ENCODE measurements at regions not wholly inside any gene's neighbourhood (a gene's known extent, or its start where the extent isn't known, plus 50 kb on each side); places are given as distances from the start of the nearest gene placed in this dataset.

- Mint-ChIP-seq H3K4me3 (no peak overlapping the region), H3K27ac (no peak overlapping the region), H3K4me1 (no peaks in the 10 kb centered on the region), H3K27me3 (ENCODE audit: low read depth) (no peaks in the 10 kb centered on the region), H3K36me3 (no peaks in the 10 kb centered on the region), H3K9me3 (peaks cover 43% of the 10 kb centered on the region)
- CTCF ChIA-PET: no interaction called here
- POLR2A ChIA-PET: no interaction called here
- TF ChIP-seq MYBL2 (CRISPR knock-in tag; IDR thresholded peaks at IDR 0.05) (no peak), ELF4 (CRISPR knock-in tag; IDR thresholded peaks at IDR 0.05; ENCODE audit: low read depth) (no peak), MXD4 (CRISPR knock-in tag; IDR thresholded peaks at IDR 0.05; ENCODE audit: borderline replicate concordance) (no peak), ZNF416 (CRISPR knock-in tag; IDR thresholded peaks at IDR 0.05) (no peak), TEAD4 (CRISPR knock-in tag; IDR thresholded peaks at IDR 0.05) (no peak)
- TF ChIP-seq, protein P1, sequence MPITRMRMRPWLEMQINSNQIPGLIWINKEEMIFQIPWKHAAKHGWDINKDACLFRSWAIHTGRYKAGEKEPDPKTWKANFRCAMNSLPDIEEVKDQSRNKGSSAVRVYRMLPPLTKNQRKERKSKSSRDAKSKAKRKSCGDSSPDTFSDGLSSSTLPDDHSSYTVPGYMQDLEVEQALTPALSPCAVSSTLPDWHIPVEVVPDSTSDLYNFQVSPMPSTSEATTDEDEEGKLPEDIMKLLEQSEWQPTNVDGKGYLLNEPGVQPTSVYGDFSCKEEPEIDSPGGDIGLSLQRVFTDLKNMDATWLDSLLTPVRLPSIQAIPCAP (CRISPR knock-in tag; IDR thresholded peaks at IDR 0.05): no peak
- TF ChIP-seq, protein P2, sequence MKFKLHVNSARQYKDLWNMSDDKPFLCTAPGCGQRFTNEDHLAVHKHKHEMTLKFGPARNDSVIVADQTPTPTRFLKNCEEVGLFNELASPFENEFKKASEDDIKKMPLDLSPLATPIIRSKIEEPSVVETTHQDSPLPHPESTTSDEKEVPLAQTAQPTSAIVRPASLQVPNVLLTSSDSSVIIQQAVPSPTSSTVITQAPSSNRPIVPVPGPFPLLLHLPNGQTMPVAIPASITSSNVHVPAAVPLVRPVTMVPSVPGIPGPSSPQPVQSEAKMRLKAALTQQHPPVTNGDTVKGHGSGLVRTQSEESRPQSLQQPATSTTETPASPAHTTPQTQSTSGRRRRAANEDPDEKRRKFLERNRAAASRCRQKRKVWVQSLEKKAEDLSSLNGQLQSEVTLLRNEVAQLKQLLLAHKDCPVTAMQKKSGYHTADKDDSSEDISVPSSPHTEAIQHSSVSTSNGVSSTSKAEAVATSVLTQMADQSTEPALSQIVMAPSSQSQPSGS (CRISPR knock-in tag; IDR thresholded peaks at IDR 0.05; ENCODE audit: borderline replicate concordance, low read depth): no peak
- ATAC-seq: no peak
- no peak for DNase-seq (ENCODE audit: low spot score)
Measured at GRCh38 chr7:89809291-89809690, 345.0 kb upstream of the STEAP1 start.

DNA sequence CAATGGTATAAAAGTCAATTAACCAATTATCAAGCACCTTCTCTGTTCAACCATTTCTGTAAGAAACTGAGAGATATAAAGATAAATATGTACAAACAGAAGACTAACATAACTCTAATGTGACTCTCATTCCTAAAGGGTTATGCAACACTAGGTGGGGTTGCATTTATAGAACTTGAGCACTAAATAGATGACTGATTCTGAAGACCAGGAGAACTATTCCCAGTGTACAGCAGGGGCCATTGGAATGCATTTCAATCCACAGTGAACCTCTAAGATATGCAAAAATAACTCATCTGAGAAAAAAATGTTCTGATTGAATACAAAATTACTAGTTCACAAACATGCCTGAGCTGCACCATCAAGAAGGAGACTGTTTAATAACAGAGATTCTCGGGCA is 341.2 kb upstream of the STEAP1 start:
- Mint-ChIP-seq H3K9me3 (peaks cover 14% of the 10 kb centered on the region), H3K36me3 (no peaks in the 10 kb centered on the region), H3K27me3 (ENCODE audit: low read depth) (no peaks in the 10 kb centered on the region), H3K4me3 (no peak overlapping the region), H3K4me1 (no peaks in the 10 kb centered on the region), H3K27ac (no peak overlapping the region)
- ATAC-seq (no peak), DNase-seq (ENCODE audit: low spot score) (no peak)
- CTCF ChIA-PET: interaction anchor here (0.6 kb wide), 1 partner anchor 18 kb away, joined by 3 read pairs; no protein-coding TSS in a partner anchor
- TF ChIP-seq RORB (CRISPR knock-in tag; IDR thresholded peaks at IDR 0.05) (no peak), SMAD4 (CRISPR knock-in tag; IDR thresholded peaks at IDR 0.05) (no peak), ZNF532 (CRISPR knock-in tag; IDR thresholded peaks at IDR 0.05; ENCODE audit: borderline replicate concordance) (no peak), TEAD4 (CRISPR knock-in tag; IDR thresholded peaks at IDR 0.05) (no peak), ETV6 (CRISPR knock-in tag; IDR thresholded peaks at IDR 0.05) (no peak), ZNF317 (CRISPR knock-in tag; IDR thresholded peaks at IDR 0.05; ENCODE audit: borderline replicate concordance, low read depth) (no peak), NFYB (CRISPR knock-in tag; conservative IDR thresholded peaks at IDR 0.05; ENCODE audit: low read depth) (no peak)
- TF ChIP-seq, protein P3, sequence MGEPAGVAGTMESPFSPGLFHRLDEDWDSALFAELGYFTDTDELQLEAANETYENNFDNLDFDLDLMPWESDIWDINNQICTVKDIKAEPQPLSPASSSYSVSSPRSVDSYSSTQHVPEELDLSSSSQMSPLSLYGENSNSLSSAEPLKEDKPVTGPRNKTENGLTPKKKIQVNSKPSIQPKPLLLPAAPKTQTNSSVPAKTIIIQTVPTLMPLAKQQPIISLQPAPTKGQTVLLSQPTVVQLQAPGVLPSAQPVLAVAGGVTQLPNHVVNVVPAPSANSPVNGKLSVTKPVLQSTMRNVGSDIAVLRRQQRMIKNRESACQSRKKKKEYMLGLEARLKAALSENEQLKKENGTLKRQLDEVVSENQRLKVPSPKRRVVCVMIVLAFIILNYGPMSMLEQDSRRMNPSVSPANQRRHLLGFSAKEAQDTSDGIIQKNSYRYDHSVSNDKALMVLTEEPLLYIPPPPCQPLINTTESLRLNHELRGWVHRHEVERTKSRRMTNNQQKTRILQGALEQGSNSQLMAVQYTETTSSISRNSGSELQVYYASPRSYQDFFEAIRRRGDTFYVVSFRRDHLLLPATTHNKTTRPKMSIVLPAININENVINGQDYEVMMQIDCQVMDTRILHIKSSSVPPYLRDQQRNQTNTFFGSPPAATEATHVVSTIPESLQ (CRISPR knock-in tag; IDR thresholded peaks at IDR 0.05): no peak
- POLR2A ChIA-PET: no interaction called here

- Mint-ChIP-seq H3K27ac (no peak overlapping the region), H3K9me3 (no peaks in the 10 kb centered on the region), H3K4me1 (no peaks in the 10 kb centered on the region), H3K4me3 (no peak overlapping the region), H3K36me3 (no peaks in the 10 kb centered on the region), H3K27me3 (ENCODE audit: low read depth) (no peaks in the 10 kb centered on the region)
- CTCF ChIA-PET: no interaction called here
- ATAC-seq (no peak), DNase-seq (ENCODE audit: low spot score) (no peak)
- POLR2A ChIA-PET: no interaction called here
- TF ChIP-seq, protein P4, sequence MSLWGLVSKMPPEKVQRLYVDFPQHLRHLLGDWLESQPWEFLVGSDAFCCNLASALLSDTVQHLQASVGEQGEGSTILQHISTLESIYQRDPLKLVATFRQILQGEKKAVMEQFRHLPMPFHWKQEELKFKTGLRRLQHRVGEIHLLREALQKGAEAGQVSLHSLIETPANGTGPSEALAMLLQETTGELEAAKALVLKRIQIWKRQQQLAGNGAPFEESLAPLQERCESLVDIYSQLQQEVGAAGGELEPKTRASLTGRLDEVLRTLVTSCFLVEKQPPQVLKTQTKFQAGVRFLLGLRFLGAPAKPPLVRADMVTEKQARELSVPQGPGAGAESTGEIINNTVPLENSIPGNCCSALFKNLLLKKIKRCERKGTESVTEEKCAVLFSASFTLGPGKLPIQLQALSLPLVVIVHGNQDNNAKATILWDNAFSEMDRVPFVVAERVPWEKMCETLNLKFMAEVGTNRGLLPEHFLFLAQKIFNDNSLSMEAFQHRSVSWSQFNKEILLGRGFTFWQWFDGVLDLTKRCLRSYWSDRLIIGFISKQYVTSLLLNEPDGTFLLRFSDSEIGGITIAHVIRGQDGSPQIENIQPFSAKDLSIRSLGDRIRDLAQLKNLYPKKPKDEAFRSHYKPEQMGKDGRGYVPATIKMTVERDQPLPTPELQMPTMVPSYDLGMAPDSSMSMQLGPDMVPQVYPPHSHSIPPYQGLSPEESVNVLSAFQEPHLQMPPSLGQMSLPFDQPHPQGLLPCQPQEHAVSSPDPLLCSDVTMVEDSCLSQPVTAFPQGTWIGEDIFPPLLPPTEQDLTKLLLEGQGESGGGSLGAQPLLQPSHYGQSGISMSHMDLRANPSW (CRISPR knock-in tag; conservative IDR thresholded peaks at IDR 0.05; ENCODE audit: low read depth): no peak
- TF ChIP-seq TEAD4 (CRISPR knock-in tag; IDR thresholded peaks at IDR 0.05): no peak
- TF ChIP-seq, protein P5, sequence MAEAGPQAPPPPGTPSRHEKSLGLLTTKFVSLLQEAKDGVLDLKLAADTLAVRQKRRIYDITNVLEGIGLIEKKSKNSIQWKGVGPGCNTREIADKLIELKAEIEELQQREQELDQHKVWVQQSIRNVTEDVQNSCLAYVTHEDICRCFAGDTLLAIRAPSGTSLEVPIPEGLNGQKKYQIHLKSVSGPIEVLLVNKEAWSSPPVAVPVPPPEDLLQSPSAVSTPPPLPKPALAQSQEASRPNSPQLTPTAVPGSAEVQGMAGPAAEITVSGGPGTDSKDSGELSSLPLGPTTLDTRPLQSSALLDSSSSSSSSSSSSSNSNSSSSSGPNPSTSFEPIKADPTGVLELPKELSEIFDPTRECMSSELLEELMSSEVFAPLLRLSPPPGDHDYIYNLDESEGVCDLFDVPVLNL (CRISPR knock-in tag; IDR thresholded peaks at IDR 0.05; ENCODE audit: borderline replicate concordance, low read depth): no peak
- TF ChIP-seq ERG (CRISPR knock-in tag; IDR thresholded peaks at IDR 0.05): no peak
- TF ChIP-seq GABPB1 (CRISPR knock-in tag; IDR thresholded peaks at IDR 0.05): no peak
- no peak for TF ChIP-seq CREM (CRISPR knock-in tag; IDR thresholded peaks at IDR 0.05)
- TF ChIP-seq NFATC4 (CRISPR knock-in tag; IDR thresholded peaks at IDR 0.05): no peak
Measured at GRCh38 chr7:89826121-89826520, 328.1 kb upstream of the STEAP1 start.

Measured in WTC11 (cell line).